CD4-positive, CD25-positive, alpha-beta regulatory T cell (primary cell): ENCODE measurements at regions not wholly inside any gene's neighbourhood (a gene's known extent, or its start where the extent isn't known, plus 50 kb on each side); places are given as distances from the start of the nearest gene placed in this dataset.

Source experiments
- ATAC-seq, 2 donors: fragments of 150-1000 bp; cut with Tn5 transposase; one replicate each; pipeline ENCODE4 v1.10.0; 2021; ENCODE audit warnings: low read depth in 2 of 2, moderate number of reproducible peaks in 2 of 2, moderate library complexity in 1 of 2
- DNase-seq, 3 donors: peaks; one replicate each; pipeline versions ENCODE4 v3.0.0 to v3.0.0-alpha.2; 2012 to 2022; ENCODE audit warnings: mixed read lengths in 1 of 3
- H3K27ac ChIP-seq: one replicate; pipeline ENCODE4 v1.7.0; 2013; ENCODE audit warnings: mild to moderate bottlenecking, low read length; ENCODE audit not compliant: insufficient read depth, poor library complexity, severe bottlenecking
- H3K27me3 ChIP-seq: one replicate; pipeline ENCODE4 v1.7.0; 2013; ENCODE audit warnings: low read length; ENCODE audit not compliant: control insufficient read depth, insufficient read depth
- H3K36me3 ChIP-seq: one replicate; pipeline ENCODE4 v1.7.0; 2013; ENCODE audit warnings: mild to moderate bottlenecking, low read length, moderate library complexity; ENCODE audit not compliant: control insufficient read depth, insufficient read depth
- H3K4me1 ChIP-seq: 2 replicates; pipeline ENCODE4 v1.7.0; 2013; ENCODE audit warnings: mild to moderate bottlenecking, low read length; ENCODE audit not compliant: insufficient read depth, control insufficient read depth, poor library complexity, severe bottlenecking
- H3K4me3 ChIP-seq: one replicate; pipeline ENCODE4 v1.7.0; 2013; ENCODE audit warnings: low read depth, mild to moderate bottlenecking, low read length, moderate library complexity
- H3K9me3 ChIP-seq, 2 experiments: 1 replicate in 1 of 2; 2 replicates in 1 of 2; pipeline ENCODE4 v1.7.0; 2013; ENCODE audit warnings: low read length in 2 of 2, mild to moderate bottlenecking in 1 of 2, moderate library complexity in 1 of 2; ENCODE audit not compliant: control insufficient read depth in 2 of 2
- H3K27ac Mint-ChIP-seq, 3 donors: one replicate each; pipeline ENCODE4 v1.8.0; 2020 to 2022; ENCODE audit warnings: mild to moderate bottlenecking in 3 of 3, mixed read lengths in 3 of 3, moderate library complexity in 2 of 3
- H3K27me3 Mint-ChIP-seq: one replicate; pipeline ENCODE4 v1.8.0; 2022; ENCODE audit warnings: mild to moderate bottlenecking, mixed read lengths
- H3K36me3 Mint-ChIP-seq: one replicate; pipeline ENCODE4 v1.8.0; 2020; ENCODE audit warnings: mixed read lengths
- H3K4me1 Mint-ChIP-seq, 4 donors: one replicate each; pipeline ENCODE4 v1.8.0; 2020 to 2022; ENCODE audit warnings: mixed read lengths in 4 of 4, mild to moderate bottlenecking in 1 of 4
- H3K4me3 Mint-ChIP-seq, 4 donors: one replicate each; pipeline ENCODE4 v1.8.0; 2020 to 2022; ENCODE audit warnings: mild to moderate bottlenecking in 4 of 4, mixed read lengths in 4 of 4, moderate library complexity in 3 of 4
- H3K9me3 Mint-ChIP-seq, 7 donors: one replicate each; pipeline ENCODE4 v1.8.0; 2020 to 2022; ENCODE audit warnings: mixed read lengths in 7 of 7, mild to moderate bottlenecking in 3 of 7, moderate library complexity in 2 of 7

DNA sequence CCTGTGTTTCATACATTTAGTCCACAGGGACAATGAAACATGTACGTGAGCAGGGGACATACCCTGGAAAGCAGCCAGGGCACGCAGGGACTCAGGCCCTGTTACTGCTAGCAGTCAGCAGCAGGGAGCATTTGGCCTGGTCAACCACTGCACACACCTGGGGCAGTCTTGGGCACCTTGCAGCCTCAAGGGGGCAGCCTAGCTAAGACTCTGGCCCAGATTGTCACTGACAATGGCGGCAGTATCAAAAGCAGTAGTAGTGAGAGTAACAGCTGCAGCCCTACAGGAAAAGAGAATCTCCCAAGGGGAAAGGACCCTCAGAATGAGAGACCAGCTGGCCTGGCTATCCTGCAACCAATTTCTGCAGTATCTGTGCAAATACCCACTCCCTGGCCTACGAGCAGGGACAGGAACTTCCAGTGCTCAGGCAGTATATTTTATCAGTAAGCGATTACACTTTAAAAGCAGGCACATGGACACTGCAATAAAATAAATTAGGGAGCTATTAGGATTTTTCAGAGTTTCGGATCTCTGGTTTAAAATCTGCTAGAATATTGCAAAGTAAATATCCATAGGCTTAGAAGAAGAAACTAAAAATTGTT is 475.6 kb downstream of the LTN1 start:
- H3K27ac ChIP-seq: no peak overlapping the region
- ATAC-seq: peak; percentile 85 to 86
- Mint-ChIP-seq H3K9me3 (no peaks in the 10 kb centered on the region), H3K27ac (no peak overlapping the region), H3K27me3 (peaks cover 4% of the 10 kb centered on the region), H3K4me1 (peaks cover 0 to 5% (median 0%) of the 10 kb centered on the region in 4 donors), H3K36me3 (no peaks in the 10 kb centered on the region), H3K4me3 (no peak overlapping the region)
- no peaks in the 10 kb centered on the region for H3K4me1 ChIP-seq
- H3K4me3 ChIP-seq: no peak overlapping the region
- DNase-seq: peak; percentile 29 to 73 (median 55)
- no peaks in the 10 kb centered on the region for H3K36me3 ChIP-seq
- H3K9me3 ChIP-seq: no peaks in the 10 kb centered on the region
- no peaks in the 10 kb centered on the region for H3K27me3 ChIP-seq

DNA sequence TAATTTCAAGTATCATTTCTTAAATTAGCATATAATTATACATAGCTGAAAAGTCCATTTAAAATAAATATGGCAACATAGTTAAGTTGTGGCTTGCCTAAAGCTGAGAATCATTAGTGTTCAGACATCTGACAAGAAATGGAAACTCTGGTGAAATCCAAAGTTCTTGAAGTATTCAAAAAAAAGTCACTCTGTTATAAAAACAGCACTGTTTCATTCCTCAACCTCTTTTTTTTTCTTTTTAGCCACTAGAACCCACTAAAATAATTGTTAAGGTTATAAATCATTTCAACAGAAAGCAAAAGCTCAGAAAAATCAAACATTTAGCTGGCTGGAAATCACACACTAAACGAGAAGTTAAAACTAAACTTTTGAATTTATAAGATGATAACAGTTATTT is 476.7 kb downstream of the LTN1 start:
- no peak for DNase-seq
- no peaks in the 10 kb centered on the region for H3K36me3 ChIP-seq
- no peaks in the 10 kb centered on the region for H3K9me3 Mint-ChIP-seq
- no peaks in the 10 kb centered on the region for H3K27me3 ChIP-seq
- H3K27ac Mint-ChIP-seq: no peak overlapping the region
- H3K27me3 Mint-ChIP-seq: peaks cover 4% of the 10 kb centered on the region
- no peaks in the 10 kb centered on the region for H3K9me3 ChIP-seq
- ATAC-seq: no peak
- H3K4me3 ChIP-seq: no peak overlapping the region
- no peak overlapping the region for H3K27ac ChIP-seq
- H3K4me3 Mint-ChIP-seq: no peak overlapping the region
- no peaks in the 10 kb centered on the region for H3K4me1 ChIP-seq
- peaks cover 0 to 5% (median 0%) of the 10 kb centered on the region in 4 donors for H3K4me1 Mint-ChIP-seq
- no peaks in the 10 kb centered on the region for H3K36me3 Mint-ChIP-seq

DNA sequence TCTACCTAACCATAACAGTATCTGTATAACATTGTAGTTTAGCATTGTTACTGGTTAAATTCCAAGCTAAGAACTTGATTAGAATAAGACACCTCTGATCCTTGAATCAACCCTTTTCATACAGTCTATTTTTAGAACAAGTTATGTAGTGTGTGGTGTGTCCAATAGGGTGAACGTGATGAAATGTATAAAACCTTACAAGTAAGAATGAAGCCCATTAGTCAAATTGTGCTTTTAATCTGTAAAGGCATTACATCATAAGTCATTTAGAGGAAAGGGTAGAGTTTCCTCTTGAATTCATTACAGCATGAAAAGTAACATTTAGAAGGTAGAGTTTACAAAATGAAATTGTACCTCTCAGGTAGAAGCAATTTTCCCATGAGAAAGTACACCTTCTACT is 479.2 kb downstream of the LTN1 start:
- H3K27me3 Mint-ChIP-seq: peaks cover 4% of the 10 kb centered on the region
- H3K27ac Mint-ChIP-seq: no peak overlapping the region
- no peaks in the 10 kb centered on the region for H3K4me1 ChIP-seq
- ATAC-seq: no peak
- H3K4me3 Mint-ChIP-seq: no peak overlapping the region
- H3K27me3 ChIP-seq: no peaks in the 10 kb centered on the region
- H3K36me3 Mint-ChIP-seq: no peaks in the 10 kb centered on the region
- no peak overlapping the region for H3K27ac ChIP-seq
- peaks cover 0 to 2% (median 0%) of the 10 kb centered on the region in 7 donors for H3K9me3 Mint-ChIP-seq
- peaks cover 0 to 5% (median 0%) of the 10 kb centered on the region in 4 donors for H3K4me1 Mint-ChIP-seq
- no peak for DNase-seq
- no peaks in the 10 kb centered on the region for H3K9me3 ChIP-seq
- no peaks in the 10 kb centered on the region for H3K36me3 ChIP-seq
- H3K4me3 ChIP-seq: no peak overlapping the region

DNA sequence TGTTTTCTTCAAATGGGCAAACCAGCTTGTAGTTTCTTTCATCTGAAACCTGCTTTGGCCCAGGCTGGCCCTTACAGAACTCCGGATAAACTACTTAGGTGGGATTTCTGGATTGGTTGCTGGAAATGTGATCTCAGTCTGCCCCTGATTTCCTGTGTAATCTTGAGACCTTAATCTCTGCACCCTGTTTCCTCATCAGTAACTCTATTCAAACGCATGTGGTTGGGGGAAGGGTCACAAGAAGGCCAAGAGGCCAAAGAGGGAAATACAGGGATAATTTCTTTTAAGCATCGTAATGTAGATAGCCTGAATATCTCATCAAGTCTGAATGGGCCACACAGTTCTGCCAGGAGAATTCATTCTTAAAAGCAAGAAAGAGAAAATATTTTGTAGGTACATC is 483.6 kb downstream of the LTN1 start:
- peaks cover 0 to 13% of the 10 kb centered on the region in 2 experiments for H3K9me3 ChIP-seq
- ATAC-seq (no peak), DNase-seq (no peak)
- no peaks in the 10 kb centered on the region for H3K36me3 ChIP-seq
- Mint-ChIP-seq H3K27me3 (peaks cover 4% of the 10 kb centered on the region), H3K27ac (no peak overlapping the region), H3K4me1 (no peaks in the 10 kb centered on the region), H3K9me3 (peaks cover 0 to 20% (median 7%) of the 10 kb centered on the region in 7 donors), H3K36me3 (no peaks in the 10 kb centered on the region), H3K4me3 (no peak overlapping the region)
- no peak overlapping the region for H3K4me3 ChIP-seq
- H3K4me1 ChIP-seq: no peaks in the 10 kb centered on the region
- no peak overlapping the region for H3K27ac ChIP-seq
- no peaks in the 10 kb centered on the region for H3K27me3 ChIP-seq

DNA sequence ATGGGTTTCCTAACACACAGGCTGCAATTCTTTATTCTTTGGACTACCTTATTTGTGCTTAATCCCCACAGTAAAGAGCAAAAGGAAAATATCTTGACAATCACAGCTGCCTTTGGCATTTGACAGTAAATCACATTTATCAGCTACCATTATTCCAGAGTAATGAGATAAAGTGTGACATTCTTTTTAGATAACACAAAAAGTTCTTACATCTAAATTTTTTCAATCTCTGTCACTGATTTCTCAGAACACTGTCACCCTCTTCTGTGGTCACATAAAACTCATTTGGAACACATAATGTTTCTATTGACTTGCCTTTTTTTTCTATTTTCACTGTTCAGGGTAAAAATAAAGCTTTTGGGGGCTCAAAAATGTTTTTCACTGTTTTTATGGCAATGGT is 484.6 kb downstream of the LTN1 start:
- Histone ChIP-seq H3K36me3 (no peaks in the 10 kb centered on the region), H3K9me3 (peaks cover 0 to 13% of the 10 kb centered on the region in 2 experiments), H3K27me3 (no peaks in the 10 kb centered on the region), H3K27ac (no peak overlapping the region), H3K4me3 (no peak overlapping the region), H3K4me1 (no peaks in the 10 kb centered on the region)
- Mint-ChIP-seq H3K27ac (no peak overlapping the region), H3K9me3 (peaks cover 0 to 20% (median 7%) of the 10 kb centered on the region in 7 donors), H3K27me3 (peaks cover 4% of the 10 kb centered on the region), H3K36me3 (no peaks in the 10 kb centered on the region), H3K4me1 (no peaks in the 10 kb centered on the region), H3K4me3 (no peak overlapping the region)
- DNase-seq (no peak), ATAC-seq (no peak)

DNA sequence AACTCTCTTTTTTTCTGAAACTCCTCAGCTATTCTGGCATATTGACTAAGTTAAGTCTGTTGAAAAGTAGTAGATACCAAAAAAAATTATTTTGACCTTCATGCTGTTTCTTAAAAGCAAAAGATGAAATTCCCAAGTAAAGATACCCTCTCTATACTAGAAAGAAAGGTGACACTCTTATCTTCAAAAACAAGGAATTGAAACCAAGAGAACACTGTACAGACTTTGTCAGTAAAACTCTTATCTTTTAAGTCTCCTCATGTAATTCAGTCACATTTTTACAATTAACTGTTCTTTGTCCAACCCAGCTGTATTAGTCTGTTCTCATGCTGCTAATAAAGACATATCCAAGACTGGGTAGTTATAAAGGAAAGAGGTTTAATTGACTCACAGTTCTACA is 496.2 kb downstream of the LTN1 start:
- Mint-ChIP-seq H3K36me3 (no peaks in the 10 kb centered on the region), H3K27ac (no peak overlapping the region), H3K9me3 (peaks cover 0 to 7% (median 2%) of the 10 kb centered on the region in 7 donors), H3K4me1 (no peaks in the 10 kb centered on the region), H3K27me3 (peaks cover 10% of the 10 kb centered on the region), H3K4me3 (no peak overlapping the region)
- no peak overlapping the region for H3K4me3 ChIP-seq
- DNase-seq: no peak
- no peaks in the 10 kb centered on the region for H3K27me3 ChIP-seq
- no peak for ATAC-seq
- no peaks in the 10 kb centered on the region for H3K36me3 ChIP-seq
- no peaks in the 10 kb centered on the region for H3K9me3 ChIP-seq
- no peak overlapping the region for H3K27ac ChIP-seq
- H3K4me1 ChIP-seq: no peaks in the 10 kb centered on the region

DNA sequence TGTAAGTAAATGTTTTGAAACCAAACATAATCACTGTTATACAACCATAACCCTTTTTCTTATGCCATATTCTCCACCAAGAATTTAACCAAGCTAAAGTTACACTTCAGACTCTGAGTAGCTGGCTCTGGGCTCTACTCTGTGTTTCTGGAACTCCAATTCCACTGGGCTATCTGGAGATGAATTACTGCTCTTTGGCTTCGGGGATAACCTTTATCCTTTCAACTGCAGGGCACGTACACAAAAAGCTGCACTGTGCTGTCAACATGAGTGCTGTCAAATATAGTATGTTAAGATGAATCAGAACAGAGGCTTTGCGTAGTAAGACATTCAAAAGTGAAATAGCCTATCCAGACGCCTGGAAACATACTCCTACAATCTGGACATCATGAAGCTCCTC is 500.6 kb downstream of the LTN1 start:
- no peak for DNase-seq
- Mint-ChIP-seq H3K36me3 (no peaks in the 10 kb centered on the region), H3K4me1 (no peaks in the 10 kb centered on the region), H3K4me3 (no peak overlapping the region), H3K9me3 (no peaks in the 10 kb centered on the region), H3K27ac (no peak overlapping the region), H3K27me3 (no peaks in the 10 kb centered on the region)
- ATAC-seq: no peak
- Histone ChIP-seq H3K4me1 (no peaks in the 10 kb centered on the region), H3K27me3 (no peaks in the 10 kb centered on the region), H3K9me3 (no peaks in the 10 kb centered on the region), H3K27ac (no peak overlapping the region), H3K36me3 (no peaks in the 10 kb centered on the region), H3K4me3 (no peak overlapping the region)

DNA sequence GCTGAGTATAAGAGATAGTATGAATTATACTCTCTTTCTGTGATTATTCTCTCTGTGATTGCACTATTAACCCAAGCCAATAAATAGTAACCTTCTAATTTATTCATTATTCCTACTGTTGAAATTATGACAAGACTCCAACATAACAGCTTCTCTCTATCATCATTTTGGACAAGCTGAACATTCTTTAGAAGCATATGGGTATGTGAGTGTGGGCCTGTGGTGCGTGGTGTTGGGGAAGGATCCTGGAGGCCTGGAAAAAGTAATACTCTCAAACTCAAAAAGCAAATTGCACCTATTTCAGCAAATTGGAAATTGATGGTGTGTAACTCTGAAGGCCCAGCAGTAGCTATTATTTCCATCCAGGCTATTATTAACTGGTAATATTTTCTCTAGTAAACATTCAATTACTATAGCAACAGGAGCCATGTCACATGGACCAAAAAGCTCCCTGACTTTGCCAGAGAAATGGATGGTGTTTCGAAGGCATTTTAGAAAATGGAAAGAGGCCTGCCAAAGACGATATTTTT is 502.8 kb downstream of the LTN1 start:
- DNase-seq (no peak), ATAC-seq (no peak)
- no peak overlapping the region for H3K27ac ChIP-seq
- H3K27ac Mint-ChIP-seq: no peak overlapping the region
- H3K4me1 ChIP-seq: no peaks in the 10 kb centered on the region
- no peaks in the 10 kb centered on the region for H3K9me3 ChIP-seq
- H3K4me1 Mint-ChIP-seq: no peaks in the 10 kb centered on the region
- peaks cover 0 to 3% (median 0%) of the 10 kb centered on the region in 7 donors for H3K9me3 Mint-ChIP-seq
- H3K4me3 Mint-ChIP-seq: no peak overlapping the region
- no peaks in the 10 kb centered on the region for H3K36me3 ChIP-seq
- no peak overlapping the region for H3K4me3 ChIP-seq
- H3K36me3 Mint-ChIP-seq: no peaks in the 10 kb centered on the region
- no peaks in the 10 kb centered on the region for H3K27me3 ChIP-seq
- H3K27me3 Mint-ChIP-seq: no peaks in the 10 kb centered on the region
